ENCODE measurements at regions not wholly inside any gene's neighbourhood (a gene's known extent, or its start where the extent isn't known, plus 50 kb on each side); places are given as distances from the start of the nearest gene placed in this dataset.

GRCh38 chr19:33926306-33926705 is 129.6 kb downstream of the KCTD15 start:
- DNase-seq (no peak), ATAC-seq (ENCODE audit: insufficient read depth, low read depth) (no peak)
- Histone ChIP-seq H4K20me1 (ENCODE audit: insufficient read depth, low read length) (no peaks in the 10 kb centered on the region; the same call in 1 of the 2 replicates), H3K9me3 (ENCODE audit: insufficient read depth, low read length, severe bottlenecking) (no peaks in the 10 kb centered on the region), H3K4me2 (ENCODE audit: insufficient read depth, low read length) (no peak overlapping the region), H3K79me2 (ENCODE audit: insufficient read depth, low read length) (no peaks in the 10 kb centered on the region), H3K4me1 (ENCODE audit: insufficient read depth, low read length) (no peaks in the 10 kb centered on the region), H2AFZ (ENCODE audit: low read depth, low read length) (no peak overlapping the region), H3K4me3 (ENCODE audit: low read depth in 1 of 2, low read length in 2 of 2) (no peak overlapping the region), H3K9ac (ENCODE audit: low read depth, low read length) (no peak overlapping the region), H3K36me3 (ENCODE audit: insufficient read depth, low read length) (no peaks in the 10 kb centered on the region), H3K27me3 (ENCODE audit: insufficient read depth, low read length, poor library complexity) (peaks cover 3% of the 10 kb centered on the region), H3K27ac (ENCODE audit: low read length) (no peak overlapping the region)
- no peak for TF ChIP-seq EZH2 (IDR thresholded peaks at IDR 0.05; ENCODE audit: borderline replicate concordance, low read depth, low read length, severe bottlenecking)

GRCh38 chr19:33927789-33928457 is 131.3 kb downstream of the KCTD15 start:
- no peak overlapping the region for H3K27ac ChIP-seq (ENCODE audit: low read length)
- no peaks in the 10 kb centered on the region for H3K36me3 ChIP-seq (ENCODE audit: insufficient read depth, low read length)
- H4K20me1 ChIP-seq (ENCODE audit: insufficient read depth, low read length): no peaks in the 10 kb centered on the region
- H3K27me3 ChIP-seq (ENCODE audit: insufficient read depth, low read length, poor library complexity): peaks cover 11% of the 10 kb centered on the region
- no peak for ATAC-seq (ENCODE audit: insufficient read depth, low read depth)
- no peak for DNase-seq
- H3K79me2 ChIP-seq (ENCODE audit: insufficient read depth, low read length): no peaks in the 10 kb centered on the region
- H3K9ac ChIP-seq (ENCODE audit: low read depth, low read length): no peak overlapping the region
- H3K9me3 ChIP-seq (ENCODE audit: insufficient read depth, low read length, severe bottlenecking): no peaks in the 10 kb centered on the region
- H3K4me2 ChIP-seq (ENCODE audit: insufficient read depth, low read length): no peak overlapping the region
- no peaks in the 10 kb centered on the region for H3K4me1 ChIP-seq (ENCODE audit: insufficient read depth, low read length)
- TF ChIP-seq EZH2 (IDR thresholded peaks at IDR 0.05; ENCODE audit: borderline replicate concordance, low read depth, low read length, severe bottlenecking): no peak
- TF ChIP-seq CTCF (IDR thresholded peaks at IDR 0.05; ENCODE audit: borderline replicate concordance, extremely low read depth, low read length, poor library complexity, severe bottlenecking): no peak
- no peak overlapping the region for H3K4me3 ChIP-seq (ENCODE audit: low read depth in 1 of 2, low read length in 2 of 2)
- H2AFZ ChIP-seq (ENCODE audit: low read depth, low read length): no peak overlapping the region

GRCh38 chr19:33928458-33928950 is 131.8 kb downstream of the KCTD15 start:
- no peak overlapping the region for H3K4me3 ChIP-seq (ENCODE audit: low read depth in 1 of 2, low read length in 2 of 2)
- H3K4me2 ChIP-seq (ENCODE audit: insufficient read depth, low read length): no peak overlapping the region
- no peak for DNase-seq
- no peak overlapping the region for H3K27ac ChIP-seq (ENCODE audit: low read length)
- no peak overlapping the region for H3K9ac ChIP-seq (ENCODE audit: low read depth, low read length)
- H3K36me3 ChIP-seq (ENCODE audit: insufficient read depth, low read length): no peaks in the 10 kb centered on the region
- no peaks in the 10 kb centered on the region for H3K79me2 ChIP-seq (ENCODE audit: insufficient read depth, low read length)
- H2AFZ ChIP-seq (ENCODE audit: low read depth, low read length): no peak overlapping the region
- no peak for ATAC-seq (ENCODE audit: insufficient read depth, low read depth)
- peaks cover 1% of the 10 kb centered on the region for H3K9me3 ChIP-seq (ENCODE audit: insufficient read depth, low read length, severe bottlenecking)
- H4K20me1 ChIP-seq (ENCODE audit: insufficient read depth, low read length): no peaks in the 10 kb centered on the region
- no peaks in the 10 kb centered on the region for H3K4me1 ChIP-seq (ENCODE audit: insufficient read depth, low read length)
- TF ChIP-seq CTCF (IDR thresholded peaks at IDR 0.05; ENCODE audit: borderline replicate concordance, extremely low read depth, low read length, poor library complexity, severe bottlenecking) (no peak), EZH2 (IDR thresholded peaks at IDR 0.05; ENCODE audit: borderline replicate concordance, low read depth, low read length, severe bottlenecking) (no peak)
- peaks cover 17% of the 10 kb centered on the region for H3K27me3 ChIP-seq (ENCODE audit: insufficient read depth, low read length, poor library complexity)

- DNase-seq: no peak
- TF ChIP-seq EZH2 (IDR thresholded peaks at IDR 0.05; ENCODE audit: borderline replicate concordance, low read depth, low read length, severe bottlenecking) (no peak), CTCF (IDR thresholded peaks at IDR 0.05; ENCODE audit: borderline replicate concordance, extremely low read depth, low read length, poor library complexity, severe bottlenecking) (no peak)
- no peak overlapping the region for H3K4me2 ChIP-seq (ENCODE audit: insufficient read depth, low read length)
- no peaks in the 10 kb centered on the region for H3K4me1 ChIP-seq (ENCODE audit: insufficient read depth, low read length)
- H4K20me1 ChIP-seq (ENCODE audit: insufficient read depth, low read length): no peaks in the 10 kb centered on the region
- H3K9me3 ChIP-seq (ENCODE audit: insufficient read depth, low read length, severe bottlenecking): peaks cover 10% of the 10 kb centered on the region
- H3K79me2 ChIP-seq (ENCODE audit: insufficient read depth, low read length): no peaks in the 10 kb centered on the region
- no peak overlapping the region for H2AFZ ChIP-seq (ENCODE audit: low read depth, low read length)
- H3K27ac ChIP-seq (ENCODE audit: low read length): no peak overlapping the region
- no peaks in the 10 kb centered on the region for H3K36me3 ChIP-seq (ENCODE audit: insufficient read depth, low read length)
- peaks cover 22% of the 10 kb centered on the region for H3K27me3 ChIP-seq (ENCODE audit: insufficient read depth, low read length, poor library complexity)
- no peak overlapping the region for H3K9ac ChIP-seq (ENCODE audit: low read depth, low read length)
- no peak for ATAC-seq (ENCODE audit: insufficient read depth, low read depth)
- no peak overlapping the region for H3K4me3 ChIP-seq (ENCODE audit: low read depth in 1 of 2, low read length in 2 of 2)
These were observed 137.3 kb downstream of the KCTD15 start for GRCh38 chr19:33933931-33934330.
